ENCODE measurements at regions not wholly inside any gene's neighbourhood (a gene's known extent, or its start where the extent isn't known, plus 50 kb on each side); places are given as distances from the start of the nearest gene placed in this dataset.

DNA sequence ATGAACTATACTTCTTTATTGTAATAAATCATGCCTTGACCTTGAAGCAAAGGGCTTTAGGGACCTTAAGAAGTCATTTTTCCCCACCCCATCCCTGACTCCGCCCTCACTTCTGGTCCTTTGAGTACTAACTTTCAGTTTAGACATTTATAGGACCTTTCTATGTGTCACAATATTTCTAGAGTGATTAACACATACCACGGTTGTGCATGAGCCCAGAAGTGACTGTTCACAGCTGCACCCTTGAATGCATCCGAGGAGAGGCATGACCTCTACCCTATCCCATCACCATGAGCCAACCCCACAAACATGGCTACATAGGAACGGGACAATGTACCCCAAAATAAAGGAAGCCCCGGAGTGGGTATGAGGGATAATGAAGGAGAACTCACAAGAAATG is 160.3 kb downstream of the HSD17B3 start:
- no peak overlapping the region for H3K27ac Mint-ChIP-seq
- H3K9me3 Mint-ChIP-seq, result peaks cover 4% of the 10 kb centered on the region
- H3K4me1 Mint-ChIP-seq, result peaks cover 14% of the 10 kb centered on the region
- H3K27me3 Mint-ChIP-seq, result peaks cover 24% of the 10 kb centered on the region
- H3K4me3 Mint-ChIP-seq, result no peak overlapping the region
- no peak for ATAC-seq
- H3K36me3 Mint-ChIP-seq, result no peaks in the 10 kb centered on the region

DNA sequence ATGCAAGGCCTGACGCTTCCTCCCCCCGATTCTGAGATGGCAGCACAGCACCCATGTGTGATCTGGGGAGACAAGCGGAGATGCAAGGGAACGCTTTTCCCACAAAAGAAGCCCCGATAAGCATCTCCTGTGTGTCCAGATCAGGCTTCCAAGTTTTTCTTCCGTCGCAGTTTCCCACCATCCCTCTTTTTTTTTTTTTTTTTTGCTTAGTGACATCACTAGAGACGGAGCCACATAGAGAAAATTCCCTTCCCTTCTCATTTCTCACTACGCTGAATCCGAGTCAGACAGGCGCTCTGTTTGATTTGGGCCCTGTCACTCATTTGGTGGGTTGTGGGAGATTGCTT is 160.9 kb downstream of the HSD17B3 start:
- Mint-ChIP-seq H3K27ac (no peak overlapping the region), H3K4me3 (no peak overlapping the region), H3K27me3 (peaks cover 18% of the 10 kb centered on the region), H3K4me1 (peaks cover 12% of the 10 kb centered on the region), H3K9me3 (peaks cover 4% of the 10 kb centered on the region), H3K36me3 (no peaks in the 10 kb centered on the region)
- ATAC-seq, result no peak

DNA sequence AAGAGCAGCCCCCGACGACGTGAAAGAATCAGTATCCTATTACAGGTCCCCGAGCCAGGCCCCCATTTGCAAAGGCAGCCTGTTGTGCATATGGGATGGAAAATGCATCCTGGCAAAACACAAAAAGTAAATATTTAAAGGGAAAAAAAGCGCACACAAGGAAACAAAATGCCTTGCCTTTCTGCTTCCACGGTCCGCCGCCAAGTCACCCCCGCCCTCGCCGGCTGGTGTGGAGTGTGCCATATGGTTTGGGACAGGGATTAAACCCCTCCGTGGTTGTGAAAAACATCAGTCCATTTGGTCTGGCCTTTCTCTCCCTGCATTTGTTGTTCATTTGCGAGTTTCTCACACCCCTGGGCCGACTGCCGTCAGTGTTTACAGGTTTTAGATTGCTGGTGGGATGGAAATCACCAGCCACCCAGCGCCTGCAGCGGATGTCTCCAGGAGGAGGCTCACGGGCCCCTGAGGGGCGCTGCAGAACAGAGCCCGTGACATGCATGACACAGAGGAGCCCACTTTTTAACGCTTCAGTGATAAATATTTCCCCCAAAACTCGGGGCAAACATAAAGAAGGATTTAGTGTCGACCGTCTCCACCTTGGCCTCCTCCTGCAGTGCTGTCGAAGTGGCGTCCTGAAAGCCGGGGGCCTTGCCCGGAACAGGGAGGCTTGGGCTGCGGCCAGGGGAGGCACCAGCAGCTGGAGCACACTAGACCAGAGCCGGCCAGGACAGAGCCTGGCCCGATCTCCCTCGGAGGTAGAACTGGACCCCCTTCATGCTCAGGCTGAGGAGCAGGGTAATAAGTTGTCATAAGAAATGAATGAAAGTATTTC is 161.5 kb downstream of the HSD17B3 start:
- H3K4me1 Mint-ChIP-seq, result peaks cover 16% of the 10 kb centered on the region

DNA sequence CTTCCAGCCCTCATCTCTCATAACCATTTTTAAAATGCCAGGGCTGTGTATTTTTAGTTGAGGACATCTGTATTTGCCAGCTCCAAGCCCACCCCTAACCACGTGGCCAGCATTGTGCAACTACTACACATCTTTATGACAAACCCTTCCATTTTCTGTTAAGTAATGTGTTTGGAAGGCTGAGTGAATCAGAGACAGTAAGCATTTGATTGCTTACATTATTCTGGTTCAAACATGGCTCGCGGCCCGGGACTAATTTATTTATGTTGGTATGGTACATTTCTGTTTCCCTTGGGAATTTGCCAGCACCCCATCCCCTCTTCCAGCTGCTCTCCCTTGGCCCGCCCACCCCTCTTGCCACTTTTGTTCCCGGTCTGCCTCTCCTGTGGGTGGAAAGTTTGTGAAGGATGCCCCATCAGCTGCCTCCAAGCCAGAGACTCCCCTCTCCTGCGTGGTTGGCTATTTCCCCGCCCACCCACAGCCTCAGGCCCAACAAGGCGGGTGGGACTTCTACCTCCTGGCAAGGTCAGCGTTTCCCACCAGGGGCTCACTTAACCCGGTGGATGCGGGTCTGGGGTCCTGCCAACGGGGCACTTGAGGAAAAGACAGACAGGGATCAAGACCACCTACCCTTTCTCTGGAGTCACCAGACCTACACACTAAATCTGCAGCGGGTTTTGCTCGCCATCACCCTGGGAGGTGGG is 162.2 kb downstream of the HSD17B3 start:
- H3K27me3 Mint-ChIP-seq, result peaks cover 6% of the 10 kb centered on the region
- H3K4me1 Mint-ChIP-seq, result peaks cover 17% of the 10 kb centered on the region
- no peak overlapping the region for H3K4me3 Mint-ChIP-seq
- peaks cover 4% of the 10 kb centered on the region for H3K9me3 Mint-ChIP-seq
- no peaks in the 10 kb centered on the region for H3K36me3 Mint-ChIP-seq
- ATAC-seq, result no peak
- H3K27ac Mint-ChIP-seq, result peak overlapping the region; percentile 58

More for the DNA sequence above, 161.5 kb downstream of the HSD17B3 start:
- Mint-ChIP-seq H3K4me3 (no peak overlapping the region), H3K27me3 (peaks cover 14% of the 10 kb centered on the region), H3K9me3 (peaks cover 4% of the 10 kb centered on the region), H3K36me3 (no peaks in the 10 kb centered on the region), H3K27ac (no peak overlapping the region)
- ATAC-seq, result no peak

DNA sequence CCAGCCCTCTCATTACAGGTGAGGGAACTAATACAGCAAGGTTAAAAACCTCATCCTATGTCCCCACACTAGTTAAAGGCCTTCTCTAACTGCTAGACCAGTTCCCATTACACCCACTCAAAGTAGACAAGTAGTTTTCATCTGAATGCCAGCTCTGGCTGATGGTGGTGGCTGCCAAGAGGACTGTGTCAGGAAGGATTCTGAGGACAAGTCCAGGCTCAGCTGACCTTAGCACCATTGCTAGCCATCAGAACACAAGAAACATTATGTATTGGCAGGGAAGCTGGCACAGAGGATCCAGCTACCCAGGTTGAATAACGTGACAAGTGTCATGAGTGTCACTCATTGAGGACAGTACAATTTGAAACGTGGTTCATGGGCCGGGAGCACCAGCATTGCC is 163.4 kb downstream of the HSD17B3 start:
- H3K4me3 Mint-ChIP-seq, result no peak overlapping the region
- H3K4me1 Mint-ChIP-seq, result peaks cover 17% of the 10 kb centered on the region
- H3K27me3 Mint-ChIP-seq, result no peaks in the 10 kb centered on the region
- no peak for ATAC-seq
- no peaks in the 10 kb centered on the region for H3K36me3 Mint-ChIP-seq
- H3K27ac Mint-ChIP-seq, result peak overlapping the region; percentile 85
- peaks cover 4% of the 10 kb centered on the region for H3K9me3 Mint-ChIP-seq

DNA sequence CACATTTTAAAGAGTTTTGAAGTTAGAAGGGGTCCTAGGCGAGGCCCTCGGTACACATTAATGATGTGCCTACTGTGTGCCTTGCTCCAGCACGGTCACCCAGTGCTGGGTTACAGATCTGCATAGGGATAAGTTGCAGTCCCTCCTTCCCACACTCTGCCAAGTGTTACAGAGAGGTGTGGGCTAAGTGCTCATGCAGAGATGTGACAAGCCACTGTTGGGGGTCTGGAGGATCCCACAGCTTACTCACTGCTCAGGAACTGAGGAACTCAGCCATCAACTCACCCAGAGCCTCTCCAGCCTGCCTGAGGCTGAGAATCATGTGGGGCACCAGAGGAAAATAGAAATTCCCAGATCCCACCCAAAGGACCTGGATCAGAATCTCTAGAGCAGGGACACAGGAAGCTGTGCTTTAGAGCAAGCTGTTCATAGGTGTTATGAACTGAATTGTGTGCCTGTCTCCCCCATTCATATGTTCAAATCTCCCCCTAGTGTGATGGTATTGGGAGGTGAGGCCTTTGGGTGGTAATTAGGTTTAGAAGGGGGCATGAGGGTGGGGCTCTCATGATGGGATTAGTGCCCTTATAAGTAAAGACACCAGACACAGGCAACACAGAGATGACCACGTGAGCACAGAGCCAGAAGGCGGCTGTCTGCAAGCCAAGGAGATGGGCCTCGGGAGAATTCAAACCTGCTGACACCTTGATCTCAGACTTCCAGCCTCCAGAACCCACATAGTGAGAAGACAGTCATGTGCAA is 164.1 kb downstream of the HSD17B3 start:
- Mint-ChIP-seq H3K27ac (peak overlapping the region; percentile 85), H3K4me3 (peak overlapping the region; percentile 61), H3K9me3 (peaks cover 6% of the 10 kb centered on the region), H3K4me1 (peaks cover 17% of the 10 kb centered on the region), H3K27me3 (no peaks in the 10 kb centered on the region), H3K36me3 (no peaks in the 10 kb centered on the region)
- ATAC-seq, result no peak

DNA sequence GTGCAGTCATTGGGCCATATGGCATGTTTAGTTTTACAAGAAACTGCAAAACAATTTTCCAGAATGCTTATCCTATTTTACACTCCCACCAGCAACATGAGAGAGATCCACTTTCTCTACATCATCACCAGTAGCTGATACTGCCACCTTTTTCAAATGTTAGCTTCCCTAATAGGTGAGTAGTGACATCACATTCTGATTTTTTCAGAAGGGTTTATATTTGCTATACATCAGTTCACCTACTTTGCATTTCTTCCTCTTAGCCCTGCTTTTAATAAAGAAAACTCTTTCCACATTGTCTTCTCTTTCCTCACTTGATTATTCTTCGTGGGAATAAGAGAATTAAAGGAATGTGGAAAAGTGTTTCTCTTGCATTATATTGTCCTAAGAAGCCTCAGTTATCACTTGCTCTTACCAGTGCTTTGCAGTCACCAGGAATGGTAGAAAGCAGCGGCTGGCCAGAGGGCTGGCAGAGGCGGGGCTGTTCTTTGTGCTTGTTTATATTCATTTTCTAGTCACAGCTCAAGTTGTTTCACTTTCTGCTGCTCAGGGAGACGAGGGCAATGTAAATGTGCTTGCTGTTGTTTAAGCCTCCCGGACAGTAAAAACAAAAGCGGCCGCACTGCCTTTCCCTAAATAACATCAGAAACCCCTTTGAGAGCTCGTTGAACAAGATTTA is 164.8 kb downstream of the HSD17B3 start:
- ATAC-seq, result peak; percentile 89
- Mint-ChIP-seq H3K36me3 (no peaks in the 10 kb centered on the region), H3K9me3 (peaks cover 8% of the 10 kb centered on the region), H3K27ac (peak overlapping the region; percentile 85), H3K27me3 (no peaks in the 10 kb centered on the region), H3K4me3 (peak overlapping the region; percentile 61), H3K4me1 (peaks cover 17% of the 10 kb centered on the region)

DNA sequence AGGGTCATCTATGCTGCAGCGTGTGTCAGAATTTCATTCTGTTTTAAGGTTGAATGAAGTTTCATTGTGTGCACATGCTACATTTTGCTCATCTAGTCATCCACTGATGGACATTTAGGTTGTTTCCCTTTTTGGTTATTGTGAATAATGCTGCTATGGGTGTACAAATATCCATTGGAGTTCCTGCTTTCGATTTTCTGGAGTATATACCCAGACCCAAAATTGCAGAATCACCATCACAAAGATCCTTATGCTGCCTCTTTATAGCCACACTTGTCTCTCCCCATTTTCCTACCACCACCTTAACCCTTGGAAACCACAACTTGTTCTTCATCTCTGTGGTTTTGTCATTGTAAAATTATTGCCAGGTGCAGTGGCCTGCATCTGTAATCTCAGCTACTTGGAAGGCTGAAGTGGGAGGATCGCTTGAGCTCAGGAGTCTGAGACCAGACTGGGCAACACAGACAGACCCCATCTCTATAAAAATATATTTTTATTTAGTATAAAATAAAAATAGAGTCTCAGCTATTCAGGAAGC is 166.2 kb downstream of the HSD17B3 start:
- no peak overlapping the region for H3K27ac Mint-ChIP-seq
- no peaks in the 10 kb centered on the region for H3K36me3 Mint-ChIP-seq
- peaks cover 8% of the 10 kb centered on the region for H3K9me3 Mint-ChIP-seq
- no peak for ATAC-seq
- peaks cover under 1% of the 10 kb centered on the region for H3K27me3 Mint-ChIP-seq
- peaks cover 17% of the 10 kb centered on the region for H3K4me1 Mint-ChIP-seq
- H3K4me3 Mint-ChIP-seq, result no peak overlapping the region

DNA sequence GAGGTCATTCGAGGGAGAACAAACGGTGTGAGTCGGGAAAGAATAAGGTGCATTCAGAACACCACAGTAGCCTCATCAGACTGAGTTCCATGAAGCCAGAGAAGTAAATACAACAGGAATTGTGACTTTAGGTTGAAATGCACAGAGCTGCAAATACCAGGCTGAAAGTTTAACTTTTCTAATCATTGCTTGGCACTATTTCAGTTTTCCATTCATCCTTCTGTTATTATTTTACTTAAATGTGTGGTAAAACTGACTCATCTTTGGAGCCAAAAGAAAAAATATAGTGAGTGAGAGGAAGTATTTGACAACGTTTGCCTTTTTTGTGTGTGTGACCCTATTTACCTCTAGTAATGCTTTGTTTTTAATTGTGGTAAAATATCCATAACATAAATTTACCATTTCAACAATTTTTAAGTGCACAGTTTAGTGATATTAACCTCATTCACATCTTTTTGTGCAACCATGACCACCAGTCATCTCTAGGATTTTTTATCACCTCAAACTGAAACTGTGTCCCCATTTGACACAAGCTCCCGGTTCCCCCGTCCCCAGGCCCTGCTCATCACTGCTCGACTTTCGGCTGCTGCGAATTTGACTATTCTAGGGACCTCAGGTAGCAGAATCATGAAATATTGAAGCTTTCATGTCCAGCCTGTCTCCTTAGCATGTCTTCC is 166.8 kb downstream of the HSD17B3 start:
- Mint-ChIP-seq H3K9me3 (peaks cover 8% of the 10 kb centered on the region), H3K27ac (no peak overlapping the region), H3K36me3 (no peaks in the 10 kb centered on the region), H3K4me3 (no peak overlapping the region), H3K27me3 (peaks cover 6% of the 10 kb centered on the region), H3K4me1 (peaks cover 17% of the 10 kb centered on the region)
- no peak for ATAC-seq

DNA sequence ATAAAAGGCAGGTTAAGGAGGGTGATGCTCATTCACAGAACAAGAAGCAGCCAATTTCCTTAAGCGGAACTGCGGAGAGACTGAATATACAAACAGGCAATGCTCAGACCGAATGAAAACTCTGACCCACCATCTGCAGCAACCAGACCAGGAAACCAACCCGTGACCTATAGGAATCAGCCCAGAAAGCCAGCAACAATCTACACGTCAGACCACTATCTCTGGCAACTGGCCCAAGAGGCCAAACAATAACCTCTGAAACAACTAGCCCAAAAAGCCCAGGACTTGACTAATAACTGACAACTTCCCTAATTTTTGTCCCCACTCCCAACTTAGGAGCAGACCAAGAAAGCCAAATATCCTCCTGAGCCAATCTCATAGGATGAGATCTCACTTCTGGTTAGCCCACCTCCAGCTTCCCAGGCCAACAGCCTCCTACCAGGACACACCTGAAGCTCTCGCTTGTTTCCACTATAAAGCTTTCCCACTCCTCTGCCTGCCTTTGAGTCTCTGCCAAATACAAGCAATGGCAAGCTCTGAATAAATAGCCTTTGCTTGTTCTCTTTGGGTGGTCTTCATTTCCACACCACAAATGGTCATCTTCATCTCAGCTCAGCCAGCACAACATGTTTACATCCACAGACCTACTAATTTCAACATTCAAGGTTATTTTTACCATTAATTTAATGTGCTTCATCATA is 168.5 kb downstream of the HSD17B3 start:
- peaks cover 17% of the 10 kb centered on the region for H3K4me1 Mint-ChIP-seq
- H3K4me3 Mint-ChIP-seq, result no peak overlapping the region
- H3K36me3 Mint-ChIP-seq, result no peaks in the 10 kb centered on the region
- no peak overlapping the region for H3K27ac Mint-ChIP-seq
- ATAC-seq, result no peak
- H3K9me3 Mint-ChIP-seq, result peaks cover 8% of the 10 kb centered on the region
- H3K27me3 Mint-ChIP-seq, result peaks cover 9% of the 10 kb centered on the region

DNA sequence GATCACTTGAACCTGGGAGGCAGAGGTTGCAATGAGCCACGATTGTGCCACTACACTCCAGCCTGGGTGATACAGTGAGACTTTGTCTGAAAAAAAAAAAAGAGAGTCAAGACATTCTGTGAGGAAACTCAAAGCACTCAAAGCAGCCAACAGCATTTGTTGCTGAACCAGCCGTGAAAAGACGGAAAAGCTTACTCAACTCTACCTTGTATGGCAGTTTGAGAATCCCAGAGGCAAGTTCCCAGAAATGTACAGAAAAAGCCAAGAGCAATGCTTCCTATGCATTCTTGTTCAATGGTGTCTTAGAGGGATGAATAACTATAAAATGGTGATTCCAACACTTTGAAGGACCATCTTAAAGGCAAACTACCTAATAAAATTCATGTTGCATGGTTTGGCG is 170.2 kb downstream of the HSD17B3 start:
- no peaks in the 10 kb centered on the region for H3K36me3 Mint-ChIP-seq
- peaks cover 7% of the 10 kb centered on the region for H3K4me1 Mint-ChIP-seq
- H3K27ac Mint-ChIP-seq, result no peak overlapping the region
- ATAC-seq, result no peak
- no peak overlapping the region for H3K4me3 Mint-ChIP-seq
- peaks cover 4% of the 10 kb centered on the region for H3K9me3 Mint-ChIP-seq
- H3K27me3 Mint-ChIP-seq, result peaks cover 9% of the 10 kb centered on the region

DNA sequence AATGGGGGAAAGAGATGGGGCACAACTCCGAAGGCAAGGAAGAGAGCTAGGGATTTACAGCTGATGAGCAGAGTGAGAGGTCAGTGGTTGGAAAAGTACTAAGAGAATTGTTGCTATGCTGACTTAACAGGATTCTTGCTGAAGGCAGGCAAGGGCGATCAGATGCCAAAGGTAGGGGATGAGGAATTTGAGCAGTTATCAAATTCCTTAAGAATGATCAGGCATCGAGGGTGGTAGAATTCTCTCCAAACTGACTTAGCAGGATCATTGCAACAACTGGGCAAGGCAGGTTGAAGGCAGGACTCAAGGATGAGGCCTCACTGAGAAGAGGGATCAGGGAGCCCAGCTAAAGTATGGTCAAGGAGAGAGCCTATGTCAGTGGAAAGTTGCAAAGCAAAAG is 171.0 kb downstream of the HSD17B3 start:
- Mint-ChIP-seq H3K9me3 (peaks cover 4% of the 10 kb centered on the region), H3K27me3 (peaks cover 9% of the 10 kb centered on the region), H3K36me3 (no peaks in the 10 kb centered on the region), H3K4me3 (no peak overlapping the region), H3K4me1 (peaks cover 5% of the 10 kb centered on the region), H3K27ac (no peak overlapping the region)
- ATAC-seq, result no peak

DNA sequence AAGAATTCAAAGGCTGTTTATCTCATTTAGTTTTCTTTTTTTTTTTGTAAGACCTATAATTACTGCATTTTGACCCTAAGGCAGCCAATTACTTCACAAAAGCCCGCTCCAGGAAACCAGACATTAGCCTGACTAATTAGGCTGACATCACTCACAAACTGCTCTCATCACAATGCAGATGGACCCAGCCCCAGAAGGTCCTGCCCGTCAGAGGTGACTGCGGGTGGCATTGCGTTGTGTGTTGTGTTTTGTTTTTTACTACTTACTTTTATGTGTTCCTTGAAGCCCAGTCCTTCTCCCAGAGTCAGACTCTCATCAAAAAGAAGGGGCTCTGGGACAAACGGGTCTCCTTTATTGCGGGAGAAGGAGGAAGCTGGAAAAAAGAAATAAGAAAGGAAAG is 172.2 kb downstream of the HSD17B3 start:
- no peak for ATAC-seq

DNA sequence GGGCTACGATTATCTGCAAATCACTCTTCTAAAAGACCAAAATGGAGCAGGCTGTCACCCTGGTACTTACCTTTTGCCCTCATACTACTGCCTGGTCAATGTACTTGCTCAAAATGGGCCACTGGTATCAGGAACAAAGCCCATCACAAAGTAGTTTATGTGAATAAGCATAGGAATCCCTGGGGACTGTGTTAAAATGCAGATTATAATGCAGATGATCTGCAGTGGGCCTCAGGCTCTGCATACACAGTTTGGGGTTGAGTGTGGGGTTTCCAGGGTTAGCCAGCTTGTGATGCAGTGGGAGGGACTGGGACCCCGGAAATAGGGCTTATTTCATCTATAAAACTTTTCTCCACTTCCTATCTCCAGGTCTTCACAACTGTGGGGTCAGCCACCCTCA is 173.1 kb downstream of the HSD17B3 start:
- Mint-ChIP-seq H3K27ac (no peak overlapping the region), H3K9me3 (peaks cover 4% of the 10 kb centered on the region), H3K36me3 (no peaks in the 10 kb centered on the region), H3K4me3 (no peak overlapping the region), H3K27me3 (peaks cover 9% of the 10 kb centered on the region), H3K4me1 (no peaks in the 10 kb centered on the region)
- ATAC-seq, result no peak

More for the DNA sequence above, 172.2 kb downstream of the HSD17B3 start:
- peaks cover 9% of the 10 kb centered on the region for H3K27me3 Mint-ChIP-seq
- H3K4me3 Mint-ChIP-seq, result no peak overlapping the region
- no peaks in the 10 kb centered on the region for H3K4me1 Mint-ChIP-seq
- no peaks in the 10 kb centered on the region for H3K36me3 Mint-ChIP-seq
- no peak overlapping the region for H3K27ac Mint-ChIP-seq
- H3K9me3 Mint-ChIP-seq, result peaks cover 4% of the 10 kb centered on the region
